WTC11 (cell line): ENCODE measurements at regions not wholly inside any gene's neighbourhood (a gene's known extent, or its start where the extent isn't known, plus 50 kb on each side); places are given as distances from the start of the nearest gene placed in this dataset.

Source experiments
- CBFB ChIP-seq: sonication (generic); formaldehyde crosslinking; IDR thresholded peaks from 2 replicates; pipeline ENCODE4 v1.8.1; 2022; ENCODE audit warnings: mild to moderate bottlenecking, low read depth, missing genetic modification reagents
- CREB1 ChIP-seq: sonication (generic); formaldehyde crosslinking; IDR thresholded peaks from 2 replicates; pipeline ENCODE4 v1.8.0; 2023; ENCODE audit warnings: mild to moderate bottlenecking, missing genetic modification reagents
- CTCF ChIP-seq: fragments of 200-600 bp; IDR thresholded peaks from 2 replicates; pipeline ENCODE4 v1.8.0; 2022; ENCODE audit warnings: antibody characterized with exemption
- ELF4 ChIP-seq: sonication (generic); formaldehyde crosslinking; IDR thresholded peaks from 2 replicates; pipeline ENCODE4 v1.8.1; 2022; ENCODE audit warnings: low read depth, mild to moderate bottlenecking, moderate library complexity, missing genetic modification reagents
- FOXJ3 ChIP-seq: sonication (generic); formaldehyde crosslinking; IDR thresholded peaks from 2 replicates; pipeline ENCODE4 v1.9.0; 2021; ENCODE audit warnings: missing genetic modification reagents, mild to moderate bottlenecking, borderline replicate concordance
- MXD4 ChIP-seq: fragments of 250-450 bp; sonication (Bioruptor Pico); IDR thresholded peaks from 2 replicates; pipeline ENCODE4 v1.8.0; 2021; ENCODE audit warnings: mild to moderate bottlenecking, moderate library complexity, borderline replicate concordance
- NFYB ChIP-seq: sonication (generic); formaldehyde crosslinking; conservative IDR thresholded peaks from 2 replicates; pipeline ENCODE4 v1.8.0; 2022; ENCODE audit warnings: low read depth, missing genetic modification reagents
- RELA ChIP-seq: sonication (generic); formaldehyde crosslinking; IDR thresholded peaks from 2 replicates; pipeline ENCODE4 v1.8.1; 2022; ENCODE audit warnings: missing genetic modification reagents, mild to moderate bottlenecking, borderline replicate concordance
- SP1 ChIP-seq: sonication (generic); formaldehyde crosslinking; conservative IDR thresholded peaks from 2 replicates; pipeline ENCODE4 v1.8.1; 2022; ENCODE audit warnings: missing genetic modification reagents
- TEAD4 ChIP-seq: sonication (generic); formaldehyde crosslinking; IDR thresholded peaks from 2 replicates; pipeline ENCODE4 v1.8.0; 2022; ENCODE audit warnings: mild to moderate bottlenecking, missing genetic modification reagents
- USF2 ChIP-seq: sonication (generic); formaldehyde crosslinking; IDR thresholded peaks from 2 replicates; pipeline ENCODE4 v1.8.1; 2023; ENCODE audit warnings: mild to moderate bottlenecking, missing genetic modification reagents, moderate library complexity
- TF ChIP-seq, protein P1 (sequence below): sonication (generic); formaldehyde crosslinking; IDR thresholded peaks from 2 replicates; pipeline ENCODE4 v1.8.0; 2022; ENCODE audit warnings: mild to moderate bottlenecking, missing genetic modification reagents

DNA sequence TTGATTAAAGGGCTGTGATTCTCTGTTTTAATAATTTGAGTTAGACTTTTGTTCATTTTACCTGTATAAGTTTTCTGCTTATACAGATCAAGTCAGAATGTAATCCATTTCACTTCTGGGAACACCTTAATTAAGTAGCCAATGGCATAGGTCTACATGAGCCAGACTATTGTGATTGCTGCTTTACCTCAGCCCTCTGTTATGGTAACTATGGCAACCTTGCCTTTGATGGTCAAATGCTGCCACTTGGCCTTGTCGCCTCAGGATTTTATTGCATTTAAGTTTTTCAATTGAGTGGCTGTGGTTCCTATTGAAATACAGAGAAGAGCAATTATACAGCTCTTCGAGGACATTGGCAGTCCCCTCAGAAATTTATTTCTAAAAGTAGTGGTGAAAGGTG lies 64.3 kb upstream of the TMEM106B start:
- TF ChIP-seq RELA (CRISPR knock-in tag) (no peak), CBFB (no peak), MXD4 (CRISPR knock-in tag) (no peak), CTCF (no peak), TEAD4 (CRISPR knock-in tag) (no peak), NFYB (CRISPR knock-in tag) (no peak), ELF4 (CRISPR knock-in tag) (no peak), CREB1 (CRISPR knock-in tag) (no peak), FOXJ3 (CRISPR knock-in tag) (no peak), SP1 (CRISPR knock-in tag) (no peak), USF2 (CRISPR knock-in tag) (no peak)
- TF ChIP-seq, protein P1, sequence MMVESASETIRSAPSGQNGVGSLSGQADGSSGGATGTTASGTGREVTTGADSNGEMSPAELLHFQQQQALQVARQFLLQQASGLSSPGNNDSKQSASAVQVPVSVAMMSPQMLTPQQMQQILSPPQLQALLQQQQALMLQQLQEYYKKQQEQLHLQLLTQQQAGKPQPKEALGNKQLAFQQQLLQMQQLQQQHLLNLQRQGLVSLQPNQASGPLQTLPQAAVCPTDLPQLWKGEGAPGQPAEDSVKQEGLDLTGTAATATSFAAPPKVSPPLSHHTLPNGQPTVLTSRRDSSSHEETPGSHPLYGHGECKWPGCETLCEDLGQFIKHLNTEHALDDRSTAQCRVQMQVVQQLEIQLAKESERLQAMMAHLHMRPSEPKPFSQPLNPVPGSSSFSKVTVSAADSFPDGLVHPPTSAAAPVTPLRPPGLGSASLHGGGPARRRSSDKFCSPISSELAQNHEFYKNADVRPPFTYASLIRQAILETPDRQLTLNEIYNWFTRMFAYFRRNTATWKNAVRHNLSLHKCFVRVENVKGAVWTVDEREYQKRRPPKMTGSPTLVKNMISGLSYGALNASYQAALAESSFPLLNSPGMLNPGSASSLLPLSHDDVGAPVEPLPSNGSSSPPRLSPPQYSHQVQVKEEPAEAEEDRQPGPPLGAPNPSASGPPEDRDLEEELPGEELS (CRISPR knock-in tag): no peak
